RWPE2 (cell line): ENCODE measurements at regions not wholly inside any gene's neighbourhood (a gene's known extent, or its start where the extent isn't known, plus 50 kb on each side); places are given as distances from the start of the nearest gene placed in this dataset.

Source experiments
- ATAC-seq: fragments of 200-7000 bp; cut with Tn5 transposase; 3 replicates; pipeline ENCODE4 v1.9.1; 2021; ENCODE audit warnings: low read depth
- DNase-seq: peaks from one replicate; pipeline ENCODE4 v3.0.0-alpha.2; 2020; ENCODE audit warnings: low spot score
- H3K27ac ChIP-seq: fragments of 450-650 bp; 2 replicates; pipeline ENCODE4 v1.5.1; 2017; ENCODE audit warnings: mild to moderate bottlenecking; ENCODE audit not compliant: poor library complexity, severe bottlenecking
- H3K27me3 ChIP-seq: fragments of 250-450 bp; sonication (Bioruptor Pico); 2 replicates; pipeline ENCODE4 v1.5.1; 2021; ENCODE audit warnings: mild to moderate bottlenecking, moderate library complexity; ENCODE audit not compliant: insufficient read depth, poor library complexity, severe bottlenecking
- H3K36me3 ChIP-seq: fragments of 250-450 bp; sonication (Bioruptor Pico); 2 replicates; pipeline ENCODE4 v1.5.1; 2020; ENCODE audit warnings: low read depth, mild to moderate bottlenecking, moderate library complexity
- H3K4me1 ChIP-seq: fragments of 250-450 bp; sonication (Bioruptor Pico); 2 replicates; pipeline ENCODE4 v1.5.1; 2021; ENCODE audit warnings: mild to moderate bottlenecking, moderate library complexity; ENCODE audit not compliant: insufficient read depth, poor library complexity, severe bottlenecking
- H3K4me3 ChIP-seq: fragments of 250-450 bp; sonication (Bioruptor Pico); 2 replicates; pipeline ENCODE4 v1.5.1; 2021; ENCODE audit warnings: mild to moderate bottlenecking, moderate library complexity; ENCODE audit not compliant: severe bottlenecking
- H3K9me3 ChIP-seq: fragments of 250-450 bp; sonication (Bioruptor Pico); 2 replicates; pipeline ENCODE4 v1.5.1; 2021; ENCODE audit warnings: mild to moderate bottlenecking, moderate library complexity; ENCODE audit not compliant: severe bottlenecking
- CTCF ChIP-seq: fragments of 450-650 bp; IDR thresholded peaks from one replicate; pipeline ENCODE4 v1.5.1; 2017; ENCODE audit warnings: mild to moderate bottlenecking, moderate library complexity; ENCODE audit not compliant: poor library complexity, severe bottlenecking

- no peaks in the 10 kb centered on the region for H3K36me3 ChIP-seq
- no peaks in the 10 kb centered on the region for H3K4me1 ChIP-seq
- H3K9me3 ChIP-seq = no peaks in the 10 kb centered on the region
- H3K27me3 ChIP-seq = no peaks in the 10 kb centered on the region
- no peak overlapping the region for H3K4me3 ChIP-seq
- ATAC-seq (0 out of 3 replicates have a peak, but pooled peaks have one; percentile 31), DNase-seq (no peak)
- no peak overlapping the region for H3K27ac ChIP-seq
- no peak for TF ChIP-seq CTCF
These were observed 284.6 kb downstream of the KLF6 start for GRCh38 chr10:3500408-3500856.

GRCh38 chr10:3499120-3499519 is 285.9 kb downstream of the KLF6 start:
- no peaks in the 10 kb centered on the region for H3K27me3 ChIP-seq
- ATAC-seq (0 out of 3 replicates have a peak, but pooled peaks have one; percentile 41), DNase-seq (no peak)
- H3K4me3 ChIP-seq = no peak overlapping the region
- no peaks in the 10 kb centered on the region for H3K4me1 ChIP-seq
- H3K9me3 ChIP-seq = no peaks in the 10 kb centered on the region
- no peaks in the 10 kb centered on the region for H3K36me3 ChIP-seq
- TF ChIP-seq CTCF = no peak
- no peak overlapping the region for H3K27ac ChIP-seq

- Histone ChIP-seq H3K4me1 (no peaks in the 10 kb centered on the region), H3K27ac (no peak overlapping the region), H3K9me3 (no peaks in the 10 kb centered on the region), H3K27me3 (no peaks in the 10 kb centered on the region), H3K4me3 (no peak overlapping the region), H3K36me3 (no peaks in the 10 kb centered on the region)
- ATAC-seq = no peak
- no peak for TF ChIP-seq CTCF
- DNase-seq = no peak
These were observed 287.4 kb downstream of the KLF6 start for GRCh38 chr10:3497581-3497980.

GRCh38 chr10:3496138-3496537 is 288.9 kb downstream of the KLF6 start:
- Histone ChIP-seq H3K4me1 (no peaks in the 10 kb centered on the region), H3K27me3 (no peaks in the 10 kb centered on the region), H3K4me3 (no peak overlapping the region), H3K27ac (no peak overlapping the region), H3K36me3 (no peaks in the 10 kb centered on the region), H3K9me3 (no peaks in the 10 kb centered on the region)
- no peak for DNase-seq
- no peak for ATAC-seq
- TF ChIP-seq CTCF = no peak

GRCh38 chr10:3495281-3495680 is 289.7 kb downstream of the KLF6 start:
- ATAC-seq (no peak), DNase-seq (no peak)
- H3K27ac ChIP-seq = no peak overlapping the region

More at GRCh38 chr10:3495281-3495680, 289.7 kb downstream of the KLF6 start:
- no peak for TF ChIP-seq CTCF
- Histone ChIP-seq H3K9me3 (no peaks in the 10 kb centered on the region), H3K27me3 (no peaks in the 10 kb centered on the region), H3K4me3 (no peak overlapping the region), H3K36me3 (no peaks in the 10 kb centered on the region), H3K4me1 (no peaks in the 10 kb centered on the region)
